ENCODE measurements at regions not wholly inside any gene's neighbourhood (a gene's known extent, or its start where the extent isn't known, plus 50 kb on each side); places are given as distances from the start of the nearest gene placed in this dataset.
"Not testable (repeated sequence)": the region's sequence is repeated elsewhere in the genome, so short reads cannot be mapped to it uniquely, and the experiment has no call there.

GRCh38 chr6:51062166-51062722 lies 243.6 kb downstream of the TFAP2B start:
- no peak for DNase-seq

- no peak for DNase-seq
Measured at GRCh38 chr6:51077821-51078518, 259.3 kb downstream of the TFAP2B start.

- DNase-seq: no peak
Measured at GRCh38 chr6:51090343-51090742, 271.7 kb downstream of the TFAP2B start.

GRCh38 chr6:51093871-51094270 lies 275.2 kb downstream of the TFAP2B start:
- no peak for DNase-seq

GRCh38 chr6:51094271-51094670 lies 275.6 kb downstream of the TFAP2B start:
- DNase-seq: no peak

- DNase-seq: no peak
Measured at GRCh38 chr6:51098246-51098645, 279.6 kb downstream of the TFAP2B start.

GRCh38 chr6:51098791-51099190 lies 280.1 kb downstream of the TFAP2B start:
- no peak for DNase-seq

- no peak for DNase-seq
Measured at GRCh38 chr6:51099201-51099600, 280.5 kb downstream of the TFAP2B start.

GRCh38 chr6:51105357-51105756 lies 286.7 kb downstream of the TFAP2B start:
- DNase-seq: no peak

- no peak for DNase-seq
Measured at GRCh38 chr6:51107769-51108203, 289.1 kb downstream of the TFAP2B start.

- DNase-seq: no peak
Measured at GRCh38 chr6:51108563-51109234, 290.0 kb downstream of the TFAP2B start.

- no peak for DNase-seq
Measured at GRCh38 chr6:51112731-51113130, 294.1 kb downstream of the TFAP2B start.

- no peak for DNase-seq
Measured at GRCh38 chr6:51116723-51117122, 298.1 kb downstream of the TFAP2B start.

- DNase-seq: no peak
Measured at GRCh38 chr6:51118792-51119191, 300.1 kb downstream of the TFAP2B start.

- DNase-seq: no peak
Measured at GRCh38 chr6:51120016-51120415, 301.3 kb downstream of the TFAP2B start.

- DNase-seq: not testable (repeated sequence)
Measured at GRCh38 chr6:51121380-51121976, 302.8 kb downstream of the TFAP2B start.

GRCh38 chr6:51129043-51129442 lies 310.4 kb downstream of the TFAP2B start:
- no peak for DNase-seq

GRCh38 chr6:51137777-51138176 lies 319.1 kb downstream of the TFAP2B start:
- DNase-seq: no peak

- DNase-seq: no peak
Measured at GRCh38 chr6:51139950-51140385, 321.3 kb downstream of the TFAP2B start.

GRCh38 chr6:51141080-51141479 lies 322.4 kb downstream of the TFAP2B start:
- no peak for DNase-seq

GRCh38 chr6:51147756-51148155 lies 329.1 kb downstream of the TFAP2B start:
- no peak for DNase-seq

- DNase-seq: no peak
Measured at GRCh38 chr6:51152594-51152993, 333.9 kb downstream of the TFAP2B start.

GRCh38 chr6:51153109-51153508 lies 334.4 kb downstream of the TFAP2B start:
- DNase-seq: no peak

- DNase-seq: not testable (repeated sequence)
Measured at GRCh38 chr6:51154925-51155324, 336.3 kb downstream of the TFAP2B start.

Measured in T-helper 2 cell (primary cell).